CD4-positive, alpha-beta T cell (primary cell): ENCODE measurements at regions not wholly inside any gene's neighbourhood (a gene's known extent, or its start where the extent isn't known, plus 50 kb on each side); places are given as distances from the start of the nearest gene placed in this dataset.

Source experiments
- ATAC-seq: fragments of 200-7000 bp; cut with Tn5 transposase; one replicate; pipeline ENCODE4 v1.10.0; 2022; ENCODE audit warnings: mild to moderate bottlenecking; ENCODE audit not compliant: poor library complexity
- CTCF ChIA-PET: fragments of 350-600 bp; sonication (Branson Sonifier 250); formaldehyde crosslinking; loops from one replicate; lab custom pipeline; 2021; ENCODE audit warnings: antibody characterized with exemption, inconsistent platforms; lab: Charles Lee
- POLR2A ChIA-PET: fragments of 350-600 bp; sonication (Branson Sonifier 250); formaldehyde crosslinking; loops from one replicate; lab custom pipeline; 2021; ENCODE audit warnings: antibody characterized with exemption, inconsistent platforms; lab: Charles Lee
- DNase-seq, 14 experiments: peaks; one replicate each; pipeline ENCODE4 v3.0.0-alpha.2; 2013 to 2020; ENCODE audit warnings: mixed read lengths in 2 of 14
- H3K27ac ChIP-seq, 2 donors: one replicate each; pipeline versions ENCODE4 v1.5.1 to v1.7.0; 2013; ENCODE audit warnings: low read length in 2 of 2, low read depth in 1 of 2, mild to moderate bottlenecking in 1 of 2
- H3K27me3 ChIP-seq, 2 experiments: 1 replicate in 1 of 2; 2 replicates in 1 of 2; pipeline versions ENCODE4 v1.6.1 to v1.7.0; 2013; ENCODE audit warnings: low read length in 2 of 2, control low read depth in 1 of 2, mild to moderate bottlenecking in 1 of 2, moderate library complexity in 1 of 2; ENCODE audit not compliant: insufficient read depth in 2 of 2, control insufficient read depth in 1 of 2
- H3K36me3 ChIP-seq: one replicate; pipeline ENCODE4 v1.6.1; 2013; ENCODE audit warnings: low read length, control low read depth; ENCODE audit not compliant: insufficient read depth
- H3K4me1 ChIP-seq: one replicate; pipeline ENCODE4 v1.6.1; 2013; ENCODE audit warnings: low read length, control low read depth; ENCODE audit not compliant: insufficient read depth
- H3K4me3 ChIP-seq: one replicate; pipeline ENCODE4 v1.5.1; 2013; ENCODE audit warnings: mild to moderate bottlenecking, low read length, moderate library complexity
- H3K9me3 ChIP-seq, 2 experiments: 1 replicate in 1 of 2; 2 replicates in 1 of 2; pipeline versions ENCODE4 v1.6.1 to v1.7.0; 2013; ENCODE audit warnings: low read length in 2 of 2, mild to moderate bottlenecking in 2 of 2, control low read depth in 1 of 2, moderate library complexity in 1 of 2; ENCODE audit not compliant: control insufficient read depth in 1 of 2, insufficient read depth in 1 of 2
- H3K27ac Mint-ChIP-seq: one replicate; pipeline ENCODE4 v1.8.0; 2020; ENCODE audit warnings: mixed read lengths
- H3K27me3 Mint-ChIP-seq: one replicate; pipeline ENCODE4 v1.8.0; 2021; ENCODE audit warnings: mixed read lengths
- H3K36me3 Mint-ChIP-seq: one replicate; pipeline ENCODE4 v1.8.0; 2021; ENCODE audit warnings: low read depth, mixed read lengths
- H3K4me1 Mint-ChIP-seq: one replicate; pipeline ENCODE4 v1.8.0; 2021; ENCODE audit warnings: low read depth, mixed read lengths
- H3K4me3 Mint-ChIP-seq: one replicate; pipeline ENCODE4 v1.8.0; 2020; ENCODE audit warnings: mild to moderate bottlenecking, mixed read lengths
- H3K9me3 Mint-ChIP-seq: one replicate; pipeline ENCODE4 v1.8.0; 2020; ENCODE audit warnings: mixed read lengths
- intact Hi-C, 2 experiments: fragments of 100-400 bp; cut with DNase I in 1 of 2; cut with micrococcal nuclease in 1 of 2; formaldehyde crosslinking; loops; one replicate each; pipeline versions ENCODE4 v1.15.1 to v1.9.0; 2023 to 2025; cut with DNase I, micrococcal nuclease
- TF ChIP-seq, protein P1 (sequence below): fragments of 200-600 bp; IDR thresholded peaks from one replicate; pipeline ENCODE4 v1.8.0; 2022; ENCODE audit warnings: antibody characterized with exemption, mild to moderate bottlenecking

DNA sequence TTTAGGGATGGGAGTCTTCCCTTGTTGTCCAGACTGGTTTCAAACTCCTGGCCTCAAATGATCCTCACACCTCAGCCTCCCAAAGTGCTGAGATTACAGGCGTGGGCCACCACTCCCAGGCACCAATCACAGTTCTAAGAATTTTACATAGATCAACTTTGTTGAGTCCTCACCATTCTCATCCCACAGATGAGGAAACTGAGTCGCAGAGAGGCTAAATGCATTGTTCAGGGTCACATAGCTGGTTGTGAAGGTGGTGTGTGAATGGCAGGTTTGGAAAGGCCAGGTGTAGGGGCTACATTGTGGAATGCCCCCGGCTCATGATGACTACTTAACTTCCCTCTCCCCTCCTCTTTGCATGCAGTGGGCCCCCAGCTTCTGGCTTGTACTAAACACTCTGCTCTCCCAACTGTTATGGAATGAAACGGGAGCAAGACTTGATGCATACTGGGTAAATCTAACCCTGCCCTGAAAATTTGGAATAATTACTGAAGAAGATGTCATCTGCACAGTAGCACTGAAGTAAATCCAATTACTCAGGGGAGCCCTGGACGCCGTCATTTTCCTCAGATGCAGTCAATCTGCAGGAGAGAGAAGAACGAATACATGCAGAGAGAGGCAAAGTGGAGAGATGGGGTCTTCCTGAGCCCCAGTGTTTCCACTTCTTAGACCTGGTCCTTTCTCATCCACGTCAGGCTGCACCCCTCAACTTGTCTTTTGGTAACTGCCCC is 102.3 kb upstream of the ZNF217 start:
- Mint-ChIP-seq H3K4me1 (peaks cover 31% of the 10 kb centered on the region), H3K36me3 (no peaks in the 10 kb centered on the region), H3K27ac (no peak overlapping the region), H3K27me3 (no peaks in the 10 kb centered on the region), H3K4me3 (no peak overlapping the region), H3K9me3 (no peaks in the 10 kb centered on the region)
- Histone ChIP-seq H3K36me3 (no peaks in the 10 kb centered on the region), H3K27me3 (no peaks in the 10 kb centered on the region), H3K27ac (no peak overlapping the region), H3K4me3 (no peak overlapping the region), H3K9me3 (no peaks in the 10 kb centered on the region), H3K4me1 (peaks cover 28% of the 10 kb centered on the region)
- ATAC-seq (no peak), DNase-seq (no peak)
- TF ChIP-seq, protein P1, sequence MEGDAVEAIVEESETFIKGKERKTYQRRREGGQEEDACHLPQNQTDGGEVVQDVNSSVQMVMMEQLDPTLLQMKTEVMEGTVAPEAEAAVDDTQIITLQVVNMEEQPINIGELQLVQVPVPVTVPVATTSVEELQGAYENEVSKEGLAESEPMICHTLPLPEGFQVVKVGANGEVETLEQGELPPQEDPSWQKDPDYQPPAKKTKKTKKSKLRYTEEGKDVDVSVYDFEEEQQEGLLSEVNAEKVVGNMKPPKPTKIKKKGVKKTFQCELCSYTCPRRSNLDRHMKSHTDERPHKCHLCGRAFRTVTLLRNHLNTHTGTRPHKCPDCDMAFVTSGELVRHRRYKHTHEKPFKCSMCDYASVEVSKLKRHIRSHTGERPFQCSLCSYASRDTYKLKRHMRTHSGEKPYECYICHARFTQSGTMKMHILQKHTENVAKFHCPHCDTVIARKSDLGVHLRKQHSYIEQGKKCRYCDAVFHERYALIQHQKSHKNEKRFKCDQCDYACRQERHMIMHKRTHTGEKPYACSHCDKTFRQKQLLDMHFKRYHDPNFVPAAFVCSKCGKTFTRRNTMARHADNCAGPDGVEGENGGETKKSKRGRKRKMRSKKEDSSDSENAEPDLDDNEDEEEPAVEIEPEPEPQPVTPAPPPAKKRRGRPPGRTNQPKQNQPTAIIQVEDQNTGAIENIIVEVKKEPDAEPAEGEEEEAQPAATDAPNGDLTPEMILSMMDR, result no peak
- intact Hi-C loops, result loop anchor here in 1 of 2 experiments (5.0 kb wide), 1 partner anchor 119 kb away; no protein-coding TSS in a partner anchor
- ChIA-PET CTCF (interaction anchor here (1.5 kb wide), 1 partner anchor 38 kb away, joined by 6 read pairs; no protein-coding TSS in a partner anchor), POLR2A (no interaction called here)

DNA sequence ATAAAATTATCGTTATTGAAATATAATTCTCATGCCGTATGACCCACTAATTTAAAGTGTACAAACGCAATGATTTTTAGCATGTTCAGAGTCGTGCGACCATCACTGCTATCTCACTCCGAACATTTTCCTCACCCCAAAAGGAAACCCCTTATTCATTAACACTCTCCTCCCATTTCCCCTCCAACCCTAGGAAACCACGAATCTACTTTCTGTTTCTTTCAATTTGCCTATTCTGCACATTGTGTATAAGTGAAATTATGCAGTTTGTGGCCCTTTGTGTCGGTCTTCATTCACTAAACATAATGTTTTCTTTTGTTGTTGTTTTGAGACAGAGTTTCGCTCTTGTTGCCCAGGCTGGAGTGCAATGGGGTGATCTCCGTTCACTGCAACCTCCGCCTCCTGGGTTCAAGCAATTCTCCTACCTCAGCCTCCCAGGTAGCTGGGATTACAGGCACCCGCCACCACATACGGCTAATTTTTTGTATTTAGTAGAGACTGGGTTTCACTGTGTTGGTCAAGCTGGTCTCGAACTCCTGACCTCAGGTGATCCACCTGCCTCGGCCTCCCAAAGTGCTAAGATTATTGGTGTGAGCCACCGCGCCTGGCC is 99.7 kb upstream of the ZNF217 start:
- CTCF ChIA-PET, result no interaction called here
- Mint-ChIP-seq H3K4me1 (peaks cover 27% of the 10 kb centered on the region), H3K9me3 (no peaks in the 10 kb centered on the region), H3K4me3 (peak overlapping the region; percentile 72), H3K27ac (peak overlapping the region; percentile 57), H3K27me3 (no peaks in the 10 kb centered on the region), H3K36me3 (no peaks in the 10 kb centered on the region)
- Histone ChIP-seq H3K27ac (no peak overlapping the region), H3K27me3 (no peaks in the 10 kb centered on the region), H3K36me3 (no peaks in the 10 kb centered on the region), H3K4me1 (peaks cover 20% of the 10 kb centered on the region), H3K9me3 (no peaks in the 10 kb centered on the region), H3K4me3 (peak overlapping the region; percentile 36)
- ATAC-seq (peak; percentile 44), DNase-seq (peak in 2 of 14 experiments; percentile 38 to 70)
- TF ChIP-seq, protein P1, result no peak
- POLR2A ChIA-PET, result no interaction called here
- intact Hi-C loops, result no loop called here

DNA sequence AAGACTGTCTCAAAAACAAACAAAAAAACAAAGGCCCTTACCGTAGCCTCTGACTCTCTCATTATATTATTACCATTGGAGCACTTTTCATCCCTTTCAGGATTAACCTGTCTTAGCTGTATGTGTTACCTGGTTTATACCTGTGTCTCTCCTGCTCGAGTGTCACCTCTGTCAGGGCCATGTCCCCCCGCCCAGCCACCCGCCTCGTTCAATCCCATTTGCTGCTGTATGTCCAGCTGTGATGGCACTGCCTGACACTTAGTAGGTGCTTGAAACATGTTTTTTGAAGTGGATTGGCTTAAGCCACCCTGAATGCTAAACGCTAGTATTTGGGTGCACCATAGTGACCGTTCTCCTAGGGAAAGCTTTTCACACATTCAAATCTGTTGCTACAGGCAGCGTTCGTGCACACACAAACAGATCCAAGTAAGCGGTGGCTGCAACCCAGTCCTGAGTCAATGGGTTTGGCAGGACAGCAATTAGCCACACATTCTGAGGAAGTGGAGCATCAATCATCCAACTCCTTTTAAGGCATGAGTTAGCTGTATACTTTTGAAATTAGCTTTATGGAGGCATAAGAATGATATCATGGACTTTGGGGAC is 98.9 kb upstream of the ZNF217 start:
- ChIA-PET CTCF (no interaction called here), POLR2A (interaction anchor here (1.5 to 2.5 kb wide), 4 partner anchors 16 to 180 kb away, joined by 3 to 11 read pairs (median 6); no protein-coding TSS in a partner anchor)
- intact Hi-C loops, result no loop called here
- Mint-ChIP-seq H3K9me3 (no peaks in the 10 kb centered on the region), H3K4me3 (peak overlapping the region; percentile 31), H3K4me1 (peaks cover 27% of the 10 kb centered on the region), H3K27me3 (no peaks in the 10 kb centered on the region), H3K27ac (peak overlapping the region; percentile 57), H3K36me3 (no peaks in the 10 kb centered on the region)
- no peaks in the 10 kb centered on the region for H3K27me3 ChIP-seq
- peak overlapping the region in 1 of 2 donors; percentile 9 for H3K27ac ChIP-seq
- no peak overlapping the region for H3K4me3 ChIP-seq
- H3K9me3 ChIP-seq, result no peaks in the 10 kb centered on the region
- no peaks in the 10 kb centered on the region for H3K36me3 ChIP-seq
- peak in 1 of 14 experiments; percentile 44 for DNase-seq
- peaks cover 20% of the 10 kb centered on the region for H3K4me1 ChIP-seq
- TF ChIP-seq, protein P1, result no peak
- ATAC-seq, result no peak
